ENCODE measurements at regions not wholly inside any gene's neighbourhood (a gene's known extent, or its start where the extent isn't known, plus 50 kb on each side); places are given as distances from the start of the nearest gene placed in this dataset.
A peak's percentile ranks its signal among the peaks of the same experiment; 100 is the strongest.

DNA sequence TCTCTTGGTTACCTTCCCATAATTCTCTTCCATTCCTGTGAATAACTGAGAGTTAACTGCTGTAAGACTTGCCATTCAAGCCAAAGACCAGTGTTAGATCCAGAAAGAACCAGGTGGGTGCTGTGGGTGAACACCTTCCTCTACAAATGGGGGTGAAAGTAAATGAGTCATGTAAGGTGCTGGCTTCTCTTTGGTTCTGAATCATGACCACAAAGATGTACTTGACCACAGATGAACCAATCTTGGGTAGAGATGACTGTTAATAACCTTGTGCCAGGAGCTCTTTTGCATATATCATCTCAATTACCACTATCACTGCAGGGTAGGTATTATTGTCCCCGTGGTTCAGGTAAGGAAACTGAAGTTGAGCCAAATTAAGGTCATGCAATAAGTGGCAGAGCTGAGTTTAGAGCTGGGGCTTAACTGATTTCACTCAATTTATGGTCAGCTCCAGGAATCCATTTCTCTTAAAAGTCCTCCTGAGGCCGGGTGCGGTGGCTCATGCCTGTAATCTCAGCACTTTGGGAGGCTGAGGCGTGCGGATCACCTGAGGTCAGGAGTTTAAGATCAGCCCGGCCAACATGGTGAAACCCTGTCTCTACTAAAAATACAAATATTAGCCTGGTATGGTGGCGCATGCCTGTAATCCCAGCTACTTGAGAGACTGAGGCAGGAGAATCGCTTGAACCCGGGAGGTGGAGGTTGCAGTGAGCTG, 244.9 kb upstream of the CXCR4 start:
- Mint-ChIP-seq H3K9me3 (peaks cover 0 to 5% (median 4%) of the 10 kb centered on the region in 7 donors), H3K27ac (no peak overlapping the region), H3K4me1 (peaks cover 9% of the 10 kb centered on the region), H3K36me3 (no peaks in the 10 kb centered on the region), H3K27me3 (ENCODE audit: low read depth in 3 of 3) (peaks cover 0 to 2% (median 0%) of the 10 kb centered on the region in 3 donors), H3K4me3 (no peak overlapping the region)
- no peaks in the 10 kb centered on the region for H3K36me3 ChIP-seq (replicated peaks in 1 of 2; ENCODE audit: control insufficient read depth in 1 of 2, insufficient read depth in 2 of 2, low read length in 2 of 2)
- H3K79me2 ChIP-seq (ENCODE audit: insufficient read depth, low read length): no peaks in the 10 kb centered on the region
- no peaks in the 10 kb centered on the region for H3K4me1 ChIP-seq (ENCODE audit: control insufficient read depth in 1 of 2, insufficient read depth in 2 of 2, low read length in 2 of 2)
- 96% methylated on average over 4 of the region's 9 CpGs for WGBS (ENCODE audit: insufficient coverage)
- H3K27me3 ChIP-seq (ENCODE audit: control insufficient read depth in 2 of 2, insufficient read depth in 2 of 2, low read length in 2 of 2): no peaks in the 10 kb centered on the region
- no peak for DNase-seq
- no peak overlapping the region for H3K4me2 ChIP-seq (replicated peaks; ENCODE audit: extremely low read depth, low read length, poor library complexity, severe bottlenecking)
- H3K9me3 ChIP-seq (replicated peaks in 1 of 2; ENCODE audit: control insufficient read depth in 1 of 2, insufficient read depth in 1 of 2, low read length in 2 of 2): no peaks in the 10 kb centered on the region
- H4K20me1 ChIP-seq (ENCODE audit: insufficient read depth, low read length): no peaks in the 10 kb centered on the region
- intact Hi-C loops (cut with micrococcal nuclease): no loop called here
- no peak for TF ChIP-seq CTCF (IDR thresholded peaks at IDR 0.05)
- H3K27ac ChIP-seq (ENCODE audit: low read depth in 1 of 2, low read length in 2 of 2): no peak overlapping the region
- no peak overlapping the region for H3K9ac ChIP-seq (ENCODE audit: insufficient read depth, low read length, poor library complexity, severe bottlenecking)
- H3K4me3 ChIP-seq (replicated peaks in 1 of 3; ENCODE audit: low read depth in 2 of 3, low read length in 3 of 3): no peak overlapping the region
- H2AFZ ChIP-seq (ENCODE audit: insufficient read depth, low read depth, low read length, poor library complexity, severe bottlenecking): no peak overlapping the region

DNA sequence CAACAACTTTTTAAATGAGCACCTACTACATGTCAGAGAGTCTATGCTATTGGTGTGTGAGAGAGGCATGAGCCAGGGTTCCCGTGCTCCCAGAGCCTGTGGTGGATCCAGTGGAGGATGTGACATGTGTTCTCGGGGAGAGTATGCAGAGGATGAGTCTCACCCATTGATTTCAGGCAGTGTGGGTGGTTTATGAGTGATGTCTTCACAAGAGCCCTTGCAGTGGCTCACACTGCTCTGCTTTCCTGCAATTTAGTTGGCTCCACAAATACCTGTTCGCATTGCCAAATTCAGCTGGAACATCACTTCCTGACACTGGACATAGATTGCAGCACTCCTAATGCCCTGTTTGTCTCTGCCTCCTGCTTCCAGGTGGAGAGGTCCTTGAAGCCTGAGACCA, 243.6 kb upstream of the CXCR4 start:
- H3K4me3 Mint-ChIP-seq: no peak overlapping the region
- DNase-seq: no peak
- H3K27ac Mint-ChIP-seq: peak overlapping the region in 1 of 7 donors; percentile 38
- Histone ChIP-seq H3K9ac (ENCODE audit: insufficient read depth, low read length, poor library complexity, severe bottlenecking) (no peak overlapping the region), H4K20me1 (ENCODE audit: insufficient read depth, low read length) (no peaks in the 10 kb centered on the region), H3K79me2 (ENCODE audit: insufficient read depth, low read length) (no peaks in the 10 kb centered on the region), H2AFZ (ENCODE audit: insufficient read depth, low read depth, low read length, poor library complexity, severe bottlenecking) (no peak overlapping the region), H3K27ac (ENCODE audit: low read depth in 1 of 2, low read length in 2 of 2) (no peak overlapping the region), H3K4me2 (replicated peaks; ENCODE audit: extremely low read depth, low read length, poor library complexity, severe bottlenecking) (no peak overlapping the region), H3K27me3 (ENCODE audit: control insufficient read depth in 2 of 2, insufficient read depth in 2 of 2, low read length in 2 of 2) (no peaks in the 10 kb centered on the region), H3K9me3 (replicated peaks in 1 of 2; ENCODE audit: control insufficient read depth in 1 of 2, insufficient read depth in 1 of 2, low read length in 2 of 2) (no peaks in the 10 kb centered on the region), H3K36me3 (replicated peaks in 1 of 2; ENCODE audit: control insufficient read depth in 1 of 2, insufficient read depth in 2 of 2, low read length in 2 of 2) (no peaks in the 10 kb centered on the region), H3K4me3 (replicated peaks in 1 of 3; ENCODE audit: low read depth in 2 of 3, low read length in 3 of 3) (no peak overlapping the region), H3K4me1 (ENCODE audit: control insufficient read depth in 1 of 2, insufficient read depth in 2 of 2, low read length in 2 of 2) (no peaks in the 10 kb centered on the region)
- WGBS (ENCODE audit: insufficient coverage): 100% methylated on average over 3 of the region's 3 CpGs
- peaks cover 3% of the 10 kb centered on the region for H3K4me1 Mint-ChIP-seq
- no peak for TF ChIP-seq CTCF (IDR thresholded peaks at IDR 0.05)
- H3K27me3 Mint-ChIP-seq (ENCODE audit: low read depth in 3 of 3): peaks cover 0 to 2% (median 0%) of the 10 kb centered on the region in 3 donors
- H3K36me3 Mint-ChIP-seq: no peaks in the 10 kb centered on the region
- no peaks in the 10 kb centered on the region for H3K9me3 Mint-ChIP-seq
- intact Hi-C loops (cut with micrococcal nuclease): no loop called here
